Fibroblast of skin of right quadriceps (primary cell): ENCODE measurements at regions not wholly inside any gene's neighbourhood (a gene's known extent, or its start where the extent isn't known, plus 50 kb on each side); places are given as distances from the start of the nearest gene placed in this dataset.
"Not testable (repeated sequence)": the region's sequence is repeated elsewhere in the genome, so short reads cannot be mapped to it uniquely, and the experiment has no call there.

Experiments
- DNase-seq: peaks from one replicate; pipeline ENCODE4 v3.0.0-alpha.2; 2013

DNA sequence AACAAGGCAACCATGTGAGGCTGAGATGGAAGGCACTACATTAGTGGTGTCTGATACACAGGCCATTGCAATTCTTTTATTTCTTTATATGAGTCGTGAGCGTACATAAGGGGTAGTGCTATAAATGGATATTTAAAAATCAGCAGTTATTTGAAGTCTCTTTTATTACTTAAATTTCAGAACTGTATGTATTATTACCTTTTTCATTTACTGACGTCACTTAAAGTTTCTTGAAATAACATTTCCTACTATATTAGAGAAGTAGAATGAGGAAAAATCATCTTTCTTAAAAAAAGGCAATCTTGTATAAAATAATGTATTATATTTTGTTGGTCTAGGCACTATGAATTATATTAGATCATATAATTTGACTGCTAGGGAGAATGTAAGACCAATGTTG lies 280.9 kb upstream of the CYLC2 start:
- no peak for DNase-seq

DNA sequence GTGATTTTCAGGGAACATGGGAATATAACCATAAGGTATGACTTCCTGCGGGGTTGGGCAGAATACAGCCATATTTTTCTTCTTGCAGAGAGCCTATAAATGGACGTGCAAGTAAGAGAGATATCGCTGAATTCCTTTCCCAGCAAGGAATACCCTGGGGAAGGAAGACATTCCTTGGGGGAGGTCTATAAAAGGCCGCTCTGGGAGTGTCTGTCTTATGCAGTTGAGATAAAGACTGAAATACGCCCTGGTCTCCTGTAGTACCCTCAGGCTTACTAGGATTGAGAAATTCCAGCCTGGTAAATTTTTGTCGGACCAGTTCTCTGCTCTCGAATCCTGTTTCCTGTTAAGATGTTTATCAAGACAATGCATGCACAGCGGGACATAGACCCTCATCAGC lies 282.2 kb upstream of the CYLC2 start:
- not testable (repeated sequence) for DNase-seq

DNA sequence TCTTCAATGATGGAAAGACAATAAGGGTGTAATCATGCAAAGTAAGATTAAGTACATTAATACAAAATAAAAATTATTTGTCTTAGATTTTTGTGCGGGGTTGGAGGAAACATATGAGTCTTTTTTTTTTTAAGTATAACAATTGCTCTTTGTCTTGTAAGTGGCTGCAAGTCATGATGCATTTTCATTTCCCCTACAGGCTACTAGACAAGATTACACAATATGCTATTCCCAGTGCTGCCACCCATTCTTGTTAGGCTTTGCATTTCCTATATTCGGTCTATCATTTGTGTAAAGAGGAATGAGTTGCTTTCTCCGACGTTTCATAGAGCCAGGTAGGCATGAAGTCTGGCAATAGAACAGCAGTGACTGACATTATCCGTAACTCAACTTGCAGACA lies 294.2 kb upstream of the CYLC2 start:
- no peak for DNase-seq

DNA sequence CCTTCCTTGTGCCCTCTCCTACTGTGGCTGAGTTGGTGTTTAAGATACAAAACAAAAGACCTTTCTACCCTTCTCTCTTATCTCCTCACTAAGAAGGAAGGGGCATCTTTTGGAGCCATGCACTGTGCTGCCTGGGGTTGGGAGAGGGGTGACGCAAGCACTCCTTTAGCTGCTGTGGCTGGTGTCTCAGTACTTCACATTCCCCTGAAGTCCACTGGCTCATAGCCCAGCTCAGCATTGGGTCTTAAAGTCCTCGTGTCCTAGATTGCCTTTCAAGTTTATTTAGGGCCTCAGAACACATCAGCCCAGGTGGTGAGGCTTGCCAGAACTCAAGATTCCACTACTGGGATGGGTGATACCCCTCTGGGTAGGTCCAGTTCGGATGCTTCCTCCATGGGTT lies 325.9 kb upstream of the CYLC2 start:
- DNase-seq: no peak

DNA sequence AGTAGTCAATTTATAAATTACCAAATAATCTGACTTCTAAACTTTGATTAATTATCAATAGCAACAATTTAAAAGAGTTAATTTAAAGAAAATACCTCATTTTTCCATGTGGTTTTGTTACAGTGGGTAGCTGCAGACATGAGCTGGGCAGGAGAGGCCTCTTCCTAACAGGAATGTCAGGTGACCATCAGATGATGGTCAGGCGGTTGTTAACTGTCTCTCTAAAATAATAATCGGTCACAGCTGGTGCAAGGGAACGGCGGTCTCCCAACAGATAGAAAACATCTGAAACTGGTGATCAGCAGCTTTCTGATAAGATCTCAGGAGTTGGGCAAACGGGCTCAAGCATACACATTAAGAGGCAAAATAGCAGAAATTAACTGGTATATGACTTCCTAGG lies 342.7 kb upstream of the CYLC2 start:
- DNase-seq: no peak

DNA sequence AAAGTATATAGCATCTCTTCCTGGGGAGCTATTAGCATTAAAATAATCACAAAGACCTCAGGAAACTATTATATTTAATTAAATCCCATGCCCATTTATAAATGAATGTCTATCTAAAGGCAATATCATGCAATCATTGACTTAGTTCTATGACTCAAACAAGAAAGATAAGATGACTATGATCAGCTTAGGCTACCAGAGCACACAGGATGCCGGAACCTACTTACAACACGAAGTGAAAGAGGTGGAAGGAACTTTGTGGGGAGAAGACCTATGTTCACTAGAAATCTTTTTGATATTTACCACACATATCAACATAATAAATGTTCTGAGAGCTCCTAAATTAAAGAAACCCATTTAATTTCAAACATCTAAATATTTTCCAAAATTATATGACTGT lies 344.2 kb upstream of the CYLC2 start:
- DNase-seq: no peak

DNA sequence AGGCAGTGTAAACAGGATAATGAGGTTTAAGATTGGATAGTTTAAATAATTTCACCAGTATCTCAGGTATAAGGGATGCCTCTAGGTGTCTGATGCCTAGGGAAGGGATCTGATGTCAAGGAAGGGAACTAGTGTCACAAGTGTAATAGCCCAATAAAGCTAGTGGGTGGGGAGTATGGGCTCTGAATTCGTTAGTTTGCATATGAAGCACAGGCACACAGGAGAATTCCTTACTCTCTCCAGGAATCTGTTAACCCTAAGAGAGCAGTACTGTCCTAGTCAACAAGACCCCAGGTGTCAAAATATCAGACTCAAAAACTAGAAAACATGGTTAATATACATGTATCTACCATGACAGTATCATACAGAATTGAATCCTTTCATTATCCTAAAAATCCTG lies 352.5 kb upstream of the CYLC2 start:
- no peak for DNase-seq

DNA sequence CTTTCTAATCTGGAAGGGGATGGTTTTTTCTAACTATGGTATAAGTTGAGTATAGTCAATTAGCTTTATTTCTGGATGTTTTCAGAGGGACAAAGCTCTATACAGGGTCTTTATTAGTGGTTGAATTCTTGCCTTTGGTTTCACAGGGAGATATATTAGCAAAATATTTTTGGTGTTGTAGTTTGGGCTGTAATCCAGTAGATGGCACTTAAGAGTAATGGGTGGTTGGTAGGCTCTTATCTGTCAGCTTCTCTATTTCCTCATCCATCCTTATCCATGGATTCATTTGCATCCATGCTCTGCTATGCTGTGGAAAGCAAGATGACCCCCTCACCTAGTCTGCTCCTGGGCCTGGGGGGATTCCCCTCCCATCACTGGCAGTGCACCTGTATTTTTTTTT lies 363.6 kb upstream of the CYLC2 start:
- DNase-seq: no peak

DNA sequence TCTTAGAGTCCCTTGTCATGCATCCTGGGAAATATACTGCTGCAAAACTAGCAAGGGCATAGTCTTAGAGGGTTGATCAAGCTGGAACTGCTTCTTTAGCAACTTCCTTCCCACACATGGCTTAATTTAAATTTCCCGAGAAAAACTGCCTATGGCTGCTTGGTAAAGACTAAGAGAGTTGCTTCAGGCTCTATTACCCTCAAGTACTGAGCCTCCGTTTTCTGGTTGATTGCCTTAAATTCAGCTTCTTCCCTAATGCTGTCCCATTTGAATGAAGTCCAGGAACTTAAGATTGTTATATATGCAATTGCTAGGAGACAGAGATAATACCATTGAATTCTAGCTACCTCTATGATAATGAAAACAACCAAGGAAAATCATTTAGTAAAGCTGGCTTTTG lies 385.7 kb upstream of the CYLC2 start:
- DNase-seq: no peak

DNA sequence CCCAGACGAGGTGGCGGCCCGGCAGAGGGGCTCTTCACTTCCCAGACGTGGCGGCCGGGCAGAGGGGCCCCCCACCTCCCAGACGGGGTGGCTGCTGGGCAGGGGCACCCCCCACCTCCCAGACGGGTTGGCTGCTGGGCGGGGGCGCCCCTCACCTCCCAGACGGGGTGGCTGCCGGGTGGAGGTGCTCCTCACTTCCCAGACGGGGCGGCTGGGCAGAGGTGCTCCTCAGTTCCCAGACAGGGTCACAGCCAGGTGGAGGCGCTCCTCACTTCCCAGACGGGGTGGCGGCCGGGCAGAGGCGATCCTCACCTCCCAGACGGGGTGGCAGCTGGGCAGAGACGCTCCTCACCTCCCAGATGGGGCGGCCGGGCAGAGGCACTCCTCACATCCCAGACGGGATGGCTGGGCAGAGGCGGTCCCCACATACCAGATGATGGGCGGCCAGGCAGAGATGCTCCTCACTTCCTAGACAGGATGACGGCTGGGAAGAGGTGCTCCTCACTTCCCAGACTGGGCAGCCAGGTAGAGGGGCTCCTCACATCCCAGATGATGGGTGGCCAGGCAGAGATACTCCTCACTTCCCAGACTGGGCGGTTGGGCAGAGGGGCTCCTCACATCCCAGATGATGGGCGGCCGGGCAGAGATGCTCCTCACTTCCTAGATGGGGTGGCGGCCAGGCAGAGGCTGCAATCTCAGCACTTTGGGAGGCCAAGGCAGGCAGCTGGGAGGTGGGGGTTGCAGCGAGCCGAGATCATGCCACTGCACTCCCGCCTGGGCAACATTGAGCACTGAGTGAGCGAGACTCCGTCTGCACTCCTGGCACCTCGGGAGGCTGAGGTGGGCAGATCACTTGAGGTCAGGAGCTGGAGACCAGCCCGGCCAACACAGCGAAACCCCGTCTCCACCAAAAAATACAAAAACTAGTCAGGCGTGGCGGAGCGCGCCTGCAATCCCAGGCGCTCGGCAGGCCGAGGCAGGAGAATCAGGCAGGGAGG lies 391.6 kb upstream of the CYLC2 start:
- not testable (repeated sequence) for DNase-seq

DNA sequence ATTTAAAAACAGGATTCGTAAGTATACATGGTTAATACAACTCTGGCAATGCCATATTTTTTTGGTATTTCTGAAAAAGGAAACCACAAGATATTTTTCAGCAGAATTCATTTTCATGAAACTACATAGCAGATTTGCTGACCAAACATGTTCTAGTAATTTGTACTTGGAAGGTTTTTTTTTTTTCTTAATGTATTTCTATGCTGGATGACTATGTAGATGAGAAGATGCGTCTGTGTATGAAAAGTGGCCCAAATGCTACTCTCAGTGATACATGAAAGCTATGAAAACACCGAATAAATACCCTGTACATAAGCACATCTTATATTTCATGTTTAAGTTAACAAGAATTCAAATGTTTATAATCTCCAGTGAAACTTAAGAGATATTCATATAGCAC lies 400.9 kb upstream of the CYLC2 start:
- DNase-seq: no peak

DNA sequence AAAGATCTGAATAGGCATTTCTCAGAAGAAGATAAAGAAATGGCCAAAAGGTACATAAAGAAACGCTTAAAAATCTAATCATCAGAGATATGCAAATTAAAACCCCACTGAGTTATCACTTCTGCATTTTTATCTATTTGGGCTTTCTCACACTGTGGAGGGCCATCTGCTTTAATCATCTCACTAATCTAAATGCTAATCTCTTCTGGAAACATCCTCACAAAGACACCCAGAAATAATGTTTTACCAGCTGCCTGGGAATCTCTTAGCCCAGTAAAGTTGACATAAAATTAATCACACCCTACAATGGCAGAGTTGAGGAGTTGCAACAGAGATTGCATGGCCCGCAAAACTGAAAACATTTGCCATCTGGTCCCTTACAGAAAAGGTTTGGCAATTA lies 407.9 kb upstream of the CYLC2 start:
- DNase-seq: no peak

DNA sequence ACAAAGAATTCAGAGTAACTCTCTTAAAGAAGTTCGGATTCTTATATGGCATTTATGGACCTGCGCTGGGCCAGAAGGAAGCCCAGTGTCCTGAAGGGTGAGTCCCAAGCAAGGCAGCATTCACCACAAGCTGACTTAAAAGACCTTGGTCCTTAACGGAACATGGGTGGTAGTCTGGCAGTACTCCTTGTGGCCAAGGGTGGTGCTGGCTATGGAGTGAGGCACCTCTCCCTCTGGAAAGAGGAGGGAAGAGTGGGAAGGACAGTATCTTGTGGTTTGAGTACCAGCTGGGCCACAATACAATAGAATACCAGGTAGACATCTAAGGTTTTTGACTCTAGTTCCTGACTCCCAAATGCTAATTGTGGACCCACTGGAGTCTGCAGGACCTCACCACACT lies 425.7 kb upstream of the CYLC2 start:
- DNase-seq: no peak

DNA sequence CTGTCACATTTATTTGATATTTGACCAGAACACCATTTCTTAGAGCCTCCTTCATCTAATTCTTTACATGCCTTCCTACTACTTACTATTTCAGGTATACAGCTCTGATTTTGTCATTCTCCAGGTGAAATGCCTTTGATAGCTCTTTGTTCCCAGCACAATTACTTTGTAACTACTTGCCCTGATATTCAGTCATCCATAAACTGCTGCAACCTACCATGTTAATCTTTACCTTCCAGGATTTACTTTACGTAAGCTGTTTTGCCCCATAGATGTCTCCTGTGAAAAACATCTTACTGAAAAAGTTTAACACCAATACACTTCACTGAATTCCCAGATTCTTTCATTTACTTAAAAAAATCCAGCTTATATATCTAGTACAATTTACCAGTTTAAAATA lies 443.8 kb upstream of the CYLC2 start:
- DNase-seq: no peak

DNA sequence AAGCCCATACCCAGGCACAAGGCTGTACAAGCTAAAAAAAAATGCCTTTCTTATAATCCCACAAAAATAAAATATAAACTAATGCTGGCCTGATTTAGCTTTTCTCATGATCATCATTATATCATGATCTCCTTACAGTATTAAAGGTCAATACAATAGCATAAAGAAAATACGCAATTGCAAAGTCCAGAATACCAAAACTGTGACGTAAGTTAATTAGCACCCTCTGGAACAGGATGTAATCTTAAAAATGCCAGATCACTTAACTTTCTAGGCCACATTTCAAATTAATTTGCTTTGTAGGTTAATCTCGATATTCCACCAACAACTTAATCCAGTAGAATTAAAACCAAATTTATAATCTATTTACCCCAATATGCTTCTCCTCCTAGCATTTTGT lies 444.2 kb upstream of the CYLC2 start:
- no peak for DNase-seq

DNA sequence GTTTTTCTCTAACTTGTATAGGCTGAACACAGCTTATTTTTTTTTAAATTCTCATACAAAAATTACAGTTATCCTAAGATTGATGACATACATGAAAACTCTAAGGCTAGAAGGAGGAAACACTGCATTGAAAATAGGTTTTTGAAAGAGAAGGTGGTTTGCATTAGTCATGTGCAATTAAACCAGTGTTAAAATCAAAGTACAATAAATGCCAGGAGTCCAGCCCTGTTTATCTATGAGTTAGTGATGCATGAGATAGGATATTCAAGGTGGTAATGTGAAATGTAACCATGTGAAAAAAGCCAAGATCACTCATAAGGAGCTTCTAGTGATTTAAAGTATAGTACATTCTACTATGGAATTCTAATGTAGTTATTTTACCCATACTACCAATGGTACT lies 444.9 kb upstream of the CYLC2 start:
- no peak for DNase-seq

DNA sequence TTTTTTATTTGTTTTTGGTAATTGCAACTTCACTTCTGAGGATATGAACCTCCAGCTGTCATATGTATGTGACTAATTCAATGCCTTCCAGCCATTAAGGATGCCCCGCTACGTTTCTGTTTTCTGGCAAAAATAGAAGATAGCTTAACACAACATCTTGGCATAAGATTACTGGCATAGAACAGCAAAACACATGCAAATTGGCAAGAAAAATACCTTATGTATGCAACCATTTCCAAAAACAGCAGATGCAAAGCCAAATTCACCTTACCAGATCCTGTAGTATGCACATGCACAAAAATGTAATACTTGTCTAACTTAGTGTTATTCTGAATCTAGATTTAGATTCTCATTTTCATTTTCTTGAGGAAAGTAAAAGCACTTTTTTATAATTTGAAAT lies 461.1 kb upstream of the CYLC2 start:
- DNase-seq: no peak

DNA sequence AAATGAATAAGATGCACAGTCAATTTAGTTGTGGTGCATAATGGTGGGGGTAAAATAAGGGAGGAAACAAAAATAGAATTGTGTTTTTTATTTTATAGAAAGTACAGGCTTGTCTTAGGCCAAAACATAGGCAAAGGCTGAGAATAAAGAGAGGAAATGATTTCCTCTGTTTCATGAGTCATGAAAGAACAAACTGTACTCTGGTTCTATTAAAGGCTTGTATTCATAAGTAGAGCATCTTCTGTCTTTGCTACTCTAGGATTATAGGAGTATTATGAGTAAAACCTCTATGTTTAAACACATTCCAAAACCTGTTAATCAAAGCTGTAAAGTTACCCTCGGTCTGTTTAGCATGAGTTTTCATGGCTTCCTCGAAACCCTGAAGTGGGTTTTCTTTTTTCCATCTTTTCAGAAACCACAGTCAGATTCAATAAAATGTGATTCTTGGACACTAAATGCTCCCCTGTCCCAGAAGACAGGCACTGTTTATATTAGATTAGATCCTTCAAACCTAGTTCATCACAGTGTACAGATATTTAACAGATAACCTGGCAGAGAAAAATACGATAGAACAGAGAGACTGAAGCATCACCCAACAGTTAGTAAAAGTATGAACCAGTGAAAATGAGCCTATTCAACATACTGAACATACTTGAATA lies 473.9 kb upstream of the CYLC2 start:
- DNase-seq: no peak

DNA sequence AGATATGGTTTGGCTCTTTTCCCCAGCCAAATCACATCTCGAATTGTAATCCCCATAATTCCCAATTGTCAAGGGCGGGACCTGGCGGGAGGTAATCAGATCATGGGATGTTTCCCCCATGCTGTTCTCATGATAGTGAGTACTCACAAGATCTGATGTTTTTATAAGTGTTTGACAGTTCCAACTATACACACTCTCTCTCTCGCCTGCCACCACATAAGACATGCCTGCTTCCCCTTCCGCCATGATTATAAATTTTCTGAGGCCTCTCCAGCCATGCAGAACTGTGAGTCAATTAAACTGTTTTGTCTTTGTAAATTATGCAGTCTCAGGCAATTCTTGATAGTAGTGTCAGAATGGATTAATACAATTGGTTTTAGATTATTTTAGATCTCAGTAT lies 475.7 kb upstream of the CYLC2 start:
- no peak for DNase-seq

DNA sequence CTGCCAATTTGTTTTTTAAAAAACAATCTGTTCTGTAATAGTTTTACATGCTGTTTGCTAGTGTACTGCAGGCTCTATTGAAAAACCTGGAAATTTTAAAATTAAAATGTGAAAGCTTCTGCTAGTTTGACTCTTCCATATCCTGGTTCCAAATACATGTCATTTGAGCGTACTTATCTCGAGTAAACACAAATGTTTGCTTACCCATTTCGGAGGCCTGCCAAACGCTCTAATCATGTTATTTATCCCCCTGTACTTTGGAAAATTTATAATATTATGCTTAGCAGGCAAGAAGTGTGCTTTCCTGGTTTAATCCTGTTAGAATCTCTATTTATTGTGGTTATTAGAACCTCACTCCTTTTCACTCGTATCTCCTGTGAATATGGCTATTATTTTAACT lies 476.8 kb upstream of the CYLC2 start:
- no peak for DNase-seq

DNA sequence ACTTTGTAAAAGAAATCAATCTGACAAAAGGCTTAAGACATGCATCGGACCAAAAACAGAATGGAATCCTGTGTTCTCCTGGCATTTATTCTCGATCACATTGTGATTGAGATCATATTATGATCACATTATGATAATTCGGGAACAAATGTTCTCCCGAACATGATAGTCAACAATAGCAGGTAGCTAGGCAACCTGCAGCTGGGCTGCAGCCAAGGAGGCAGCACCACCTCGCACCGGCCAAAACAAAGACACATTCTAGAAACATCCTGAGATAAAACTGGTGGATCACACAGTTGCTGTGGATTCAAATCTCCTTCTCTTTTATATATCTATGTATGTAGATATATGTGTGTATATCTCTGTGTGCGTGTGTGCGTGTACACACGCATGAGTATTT lies 480.6 kb upstream of the CYLC2 start:
- no peak for DNase-seq

DNA sequence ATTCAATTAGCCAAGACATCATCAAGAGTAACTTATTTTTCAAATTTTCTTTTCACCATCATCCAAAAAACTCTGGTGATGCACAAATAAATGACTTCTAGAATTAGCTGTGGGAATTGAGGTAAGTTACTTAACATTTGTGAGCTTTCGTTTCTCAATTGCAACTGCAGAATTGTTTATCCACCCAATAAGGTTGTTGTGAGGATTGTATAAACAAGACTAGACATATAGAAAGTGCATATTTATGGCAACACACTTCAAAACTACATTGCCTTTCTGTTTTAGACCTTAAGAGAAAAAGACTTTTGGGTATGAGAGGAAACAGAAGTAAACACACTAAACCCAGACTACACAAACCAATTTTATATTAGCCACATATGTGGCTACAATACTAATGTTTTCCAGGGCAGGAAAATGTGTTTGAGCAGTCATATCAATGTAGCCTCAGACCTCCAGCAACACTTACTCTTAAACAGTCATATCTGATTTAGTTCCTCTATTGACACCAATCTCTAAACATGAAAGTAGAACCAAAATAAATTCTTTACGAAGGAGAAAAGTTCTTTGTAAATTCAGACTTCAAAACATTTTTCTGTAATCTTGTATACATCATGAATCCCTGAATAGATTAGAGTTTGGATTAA lies 488.0 kb upstream of the CYLC2 start:
- no peak for DNase-seq

DNA sequence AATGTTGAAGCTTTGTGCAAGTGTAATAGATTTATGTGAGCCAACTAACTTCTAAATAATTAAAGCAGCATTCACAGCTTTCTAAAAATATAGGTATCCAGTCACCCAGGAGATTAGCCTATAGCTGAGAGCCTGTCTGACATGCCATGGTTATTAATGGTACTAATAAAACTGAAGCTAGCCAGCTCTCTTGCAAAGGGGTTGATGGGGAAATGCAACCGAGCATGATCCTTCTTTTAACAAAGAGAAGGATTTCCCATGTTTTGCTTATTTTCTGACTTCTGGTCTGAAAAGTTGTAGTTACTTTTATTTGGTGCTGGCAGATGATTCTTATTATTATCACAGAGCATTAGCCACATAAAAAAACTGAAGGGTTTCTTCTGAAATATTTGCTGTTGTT lies 488.7 kb upstream of the CYLC2 start:
- no peak for DNase-seq

DNA sequence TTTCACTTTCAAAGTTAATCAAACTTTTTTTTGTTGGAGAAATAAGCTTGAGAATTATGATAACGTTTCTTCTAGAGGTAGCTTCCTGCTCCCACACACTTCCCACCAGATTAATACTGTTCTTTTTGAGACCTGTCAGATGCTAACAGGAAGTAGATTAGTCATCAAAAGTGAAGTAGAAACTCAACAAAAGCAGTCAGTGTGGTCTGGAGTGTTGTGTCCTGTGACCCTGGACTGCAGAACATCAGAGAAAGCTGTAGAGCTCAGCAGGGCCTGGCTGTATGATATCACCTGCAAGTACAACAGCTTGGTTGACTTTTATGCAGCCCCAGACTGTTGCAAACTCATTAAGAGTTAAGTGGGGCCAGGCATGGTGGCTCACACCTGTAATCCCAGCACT lies 495.7 kb upstream of the CYLC2 start:
- DNase-seq: no peak
